Suprapubic skin (tissue), 4 donors: ENCODE measurements at regions not wholly inside any gene's neighbourhood (a gene's known extent, or its start where the extent isn't known, plus 50 kb on each side); places are given as distances from the start of the nearest gene placed in this dataset.

ENCODE experiments used
- DNase-seq, 2 donors: peaks; one replicate each; pipeline ENCODE4 v3.0.0-alpha.2; 2019; ENCODE audit warnings: low spot score in 2 of 2
- H3K27ac ChIP-seq: fragments of 200-600 bp; sonication (generic); one replicate; pipeline ENCODE4 v1.5.1; 2019
- H3K27me3 ChIP-seq: fragments of 200-600 bp; sonication (generic); one replicate; pipeline ENCODE4 v1.5.1; 2019
- H3K36me3 ChIP-seq: fragments of 200-600 bp; sonication (generic); one replicate; pipeline ENCODE4 v1.5.1; 2019
- H3K4me1 ChIP-seq: fragments of 200-600 bp; sonication (generic); one replicate; pipeline ENCODE4 v1.5.1; 2019
- H3K4me3 ChIP-seq: fragments of 200-600 bp; sonication (generic); one replicate; pipeline ENCODE4 v1.5.1; 2019; ENCODE audit warnings: mild to moderate bottlenecking
- H3K9me3 ChIP-seq: fragments of 200-600 bp; sonication (generic); one replicate; pipeline ENCODE4 v1.5.1; 2019
- CTCF ChIP-seq, 2 donors: fragments of 200-600 bp in 1 of 2; fragments of 450-650 bp in 1 of 2; sonication (generic) in 1 of 2; IDR thresholded peaks; one replicate each; pipeline ENCODE4 v1.5.1; 2016 to 2019; ENCODE audit warnings: antibody characterized with exemption in 2 of 2, mild to moderate bottlenecking in 1 of 2, moderate library complexity in 1 of 2
- EP300 ChIP-seq: sonication (generic); formaldehyde crosslinking; IDR thresholded peaks from one replicate; pipeline ENCODE4 v1.6.1; 2017; ENCODE audit warnings: antibody characterized with exemption
- POLR2A ChIP-seq, 2 donors: fragments of 450-650 bp; IDR thresholded peaks; one replicate each; pipeline ENCODE4 v1.6.1; 2017; ENCODE audit warnings: antibody characterized with exemption in 2 of 2, mild to moderate bottlenecking in 2 of 2, moderate library complexity in 2 of 2
- POLR2AphosphoS5 ChIP-seq, 3 donors: sonication (generic); formaldehyde crosslinking; IDR thresholded peaks; one replicate each; pipeline ENCODE4 v1.6.1; 2017; ENCODE audit warnings: antibody characterized with exemption in 3 of 3
- WGBS: methylation state at CpG from one replicate; pipeline ENCODE4 v1.1.5; 2018; 5-methylcytosine and 5-hydroxymethylcytosine counted together

DNA sequence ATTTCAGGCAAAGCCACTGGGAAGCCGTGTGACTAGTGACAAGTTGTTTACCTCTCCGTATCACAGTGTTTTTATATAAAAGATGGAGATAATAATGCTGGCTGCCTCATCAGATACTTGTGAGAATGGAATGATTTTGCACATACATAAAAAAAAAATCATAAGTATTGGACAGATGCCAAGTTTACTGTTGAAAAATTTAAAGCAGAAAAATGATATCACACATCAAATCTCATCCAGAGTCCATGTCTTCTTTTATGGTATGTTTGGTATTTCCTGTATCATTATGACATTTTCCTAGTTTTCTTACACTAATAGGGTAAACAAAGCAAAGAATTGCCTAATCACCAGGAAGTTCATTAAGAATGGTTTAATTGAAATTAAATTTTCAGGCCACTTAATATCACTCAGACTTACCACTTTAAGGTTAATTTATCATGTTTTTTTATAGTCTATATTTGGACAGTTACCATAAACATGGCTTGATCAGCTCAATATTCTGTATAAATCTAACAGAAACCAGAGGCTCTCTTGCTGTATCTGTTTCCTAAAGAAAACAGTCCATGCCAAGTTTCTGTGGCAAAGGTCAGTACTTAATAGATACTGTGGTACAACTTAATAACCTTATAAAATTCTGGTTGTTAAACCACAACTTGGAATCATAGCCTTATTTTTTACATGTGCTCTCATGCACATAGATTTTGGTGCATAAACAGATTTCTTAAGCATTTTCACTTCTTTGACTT is 656.5 kb upstream of the RIOK2 start:
- H3K36me3 ChIP-seq: no peaks in the 10 kb centered on the region
- no peak overlapping the region for H3K27ac ChIP-seq
- H3K27me3 ChIP-seq: no peaks in the 10 kb centered on the region
- TF ChIP-seq POLR2AphosphoS5 (IDR thresholded peaks at IDR 0.05) (no peak), POLR2A (IDR thresholded peaks at IDR 0.05) (no peak), CTCF (IDR thresholded peaks at IDR 0.05) (no peak), EP300 (no peak)
- H3K4me3 ChIP-seq: no peak overlapping the region
- H3K4me1 ChIP-seq: peaks cover 13% of the 10 kb centered on the region
- no peaks in the 10 kb centered on the region for H3K9me3 ChIP-seq
- DNase-seq: no peak
- 78% methylated on average over 2 of the region's 2 CpGs for WGBS

DNA sequence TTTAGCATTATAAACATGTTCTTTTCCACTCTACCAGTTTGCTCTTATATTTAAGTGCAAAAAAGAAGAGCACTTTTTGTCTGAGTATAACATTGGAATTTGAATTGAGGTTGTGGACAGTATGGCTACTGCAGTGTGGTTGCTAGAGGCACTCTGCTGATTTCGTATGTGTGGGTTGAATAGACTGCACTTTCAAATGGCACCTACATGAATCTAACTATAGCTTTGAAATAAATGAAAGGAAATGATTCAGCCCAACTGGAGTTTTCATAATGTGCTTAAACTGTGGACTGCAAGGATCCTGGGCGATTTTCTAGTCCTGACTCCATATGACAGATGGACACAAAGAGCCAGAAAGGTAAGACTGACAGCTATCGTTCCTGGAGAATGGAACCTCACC is 657.6 kb upstream of the RIOK2 start:
- no peaks in the 10 kb centered on the region for H3K36me3 ChIP-seq
- H3K27me3 ChIP-seq: no peaks in the 10 kb centered on the region
- H3K4me3 ChIP-seq: no peak overlapping the region
- no peak for TF ChIP-seq EP300
- TF ChIP-seq POLR2A (IDR thresholded peaks at IDR 0.05): no peak
- no peak for TF ChIP-seq CTCF (IDR thresholded peaks at IDR 0.05)
- TF ChIP-seq POLR2AphosphoS5 (IDR thresholded peaks at IDR 0.05): no peak
- no peak overlapping the region for H3K27ac ChIP-seq
- H3K4me1 ChIP-seq: peaks cover 13% of the 10 kb centered on the region
- no peak for DNase-seq
- H3K9me3 ChIP-seq: no peaks in the 10 kb centered on the region
- 80% methylated on average over 3 of the region's 3 CpGs for WGBS

GRCh38 chr5:97842687-97843086 is 659.6 kb upstream of the RIOK2 start:
- Histone ChIP-seq H3K27me3 (no peaks in the 10 kb centered on the region), H3K4me1 (peaks cover 13% of the 10 kb centered on the region), H3K4me3 (no peak overlapping the region), H3K27ac (no peak overlapping the region), H3K36me3 (no peaks in the 10 kb centered on the region), H3K9me3 (no peaks in the 10 kb centered on the region)
- TF ChIP-seq CTCF (IDR thresholded peaks at IDR 0.05) (no peak), EP300 (no peak), POLR2A (IDR thresholded peaks at IDR 0.05) (no peak), POLR2AphosphoS5 (IDR thresholded peaks at IDR 0.05) (no peak)
- 100% methylated on average over 1 of the region's 1 CpG for WGBS
- DNase-seq: no peak

DNA sequence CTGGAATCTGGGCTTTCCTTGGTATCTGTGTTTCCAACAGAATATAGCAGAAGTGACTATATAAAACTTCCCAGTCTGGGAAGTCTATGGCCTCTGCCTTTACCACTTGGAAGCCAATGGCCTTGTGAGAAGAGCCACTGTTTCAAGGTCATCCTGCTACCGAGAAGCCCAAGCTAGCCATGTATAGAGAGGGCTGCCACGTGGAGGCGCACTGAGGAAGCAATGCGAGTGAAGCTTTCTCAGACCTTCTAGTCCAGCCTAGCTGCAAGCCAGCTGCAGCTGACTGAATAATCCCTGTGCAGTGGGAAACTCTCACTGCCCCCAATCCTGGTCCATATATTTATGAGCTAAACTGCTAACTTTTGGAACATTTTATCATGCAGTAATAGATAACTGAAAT is 661.8 kb upstream of the RIOK2 start:
- Histone ChIP-seq H3K36me3 (no peaks in the 10 kb centered on the region), H3K9me3 (no peaks in the 10 kb centered on the region), H3K4me1 (no peaks in the 10 kb centered on the region), H3K27ac (no peak overlapping the region), H3K4me3 (no peak overlapping the region), H3K27me3 (no peaks in the 10 kb centered on the region)
- no peak for DNase-seq
- WGBS: 92% methylated on average over 4 of the region's 4 CpGs
- no peak for TF ChIP-seq POLR2AphosphoS5 (IDR thresholded peaks at IDR 0.05)
- TF ChIP-seq CTCF (IDR thresholded peaks at IDR 0.05): no peak
- no peak for TF ChIP-seq EP300
- no peak for TF ChIP-seq POLR2A (IDR thresholded peaks at IDR 0.05)

GRCh38 chr5:97846643-97847042 is 663.6 kb upstream of the RIOK2 start:
- H3K9me3 ChIP-seq: no peaks in the 10 kb centered on the region
- H3K27me3 ChIP-seq: no peaks in the 10 kb centered on the region
- no peak for DNase-seq
- no peaks in the 10 kb centered on the region for H3K36me3 ChIP-seq
- no peaks in the 10 kb centered on the region for H3K4me1 ChIP-seq
- H3K4me3 ChIP-seq: no peak overlapping the region
- no peak for TF ChIP-seq POLR2AphosphoS5 (IDR thresholded peaks at IDR 0.05)
- no peak for TF ChIP-seq EP300
- no peak for TF ChIP-seq POLR2A (IDR thresholded peaks at IDR 0.05)
- TF ChIP-seq CTCF (IDR thresholded peaks at IDR 0.05): no peak
- H3K27ac ChIP-seq: no peak overlapping the region
